H1 (cell line): ENCODE measurements at regions not wholly inside any gene's neighbourhood (a gene's known extent, or its start where the extent isn't known, plus 50 kb on each side); places are given as distances from the start of the nearest gene placed in this dataset.

Experiments used
- CTCF ChIA-PET: fragments of 300-600 bp; sonication (Branson Sonifier 250); formaldehyde crosslinking; loops from one replicate; lab custom pipeline; 2021; ENCODE audit not compliant: partially characterized antibody; lab: Charles Lee
- POLR2A ChIA-PET: fragments of 300-600 bp; sonication (Branson Sonifier 250); formaldehyde crosslinking; loops from one replicate; lab custom pipeline; 2021; ENCODE audit warnings: inconsistent platforms; ENCODE audit not compliant: partially characterized antibody; lab: Charles Lee
- DNase-seq, 2 experiments: peaks; one replicate each; pipeline versions ENCODE4 v3.0.0 to v3.0.0-alpha.2; 2010 to 2022; ENCODE audit warnings: low spot score in 2 of 2, low read depth in 1 of 2, mixed read lengths in 1 of 2
- FAIRE-seq: peaks from 2 replicates; lab custom pipeline; 2011; peaks lifted over from hg19 to GRCh38; lab: Jason Lieb, UNC
- H2AFZ ChIP-seq: 2 replicates; pipeline ENCODE4 v1.8.1; 2012; ENCODE audit warnings: low read length, inconsistent platforms
- H2AK5ac ChIP-seq: 2 replicates; pipeline ENCODE4 v1.6.1; 2013; ENCODE audit warnings: low read depth, low read length
- H2BK120ac ChIP-seq: replicated peaks from 2 replicates; pipeline ENCODE3; 2013; ENCODE audit warnings: low read depth, low read length, inconsistent platforms
- H2BK12ac ChIP-seq: 2 replicates; pipeline ENCODE4 v1.6.1; 2013; ENCODE audit warnings: low read depth, low read length
- H2BK15ac ChIP-seq: 2 replicates; pipeline ENCODE4 v1.6.1; 2013; ENCODE audit warnings: low read length
- H2BK20ac ChIP-seq: 2 replicates; pipeline ENCODE4 v1.6.1; 2013; ENCODE audit warnings: low read length
- H2BK5ac ChIP-seq: 2 replicates; pipeline ENCODE4 v1.6.1; 2013; ENCODE audit warnings: low read depth, low read length
- H3K14ac ChIP-seq: 2 replicates; pipeline ENCODE4 v1.6.1; 2013; ENCODE audit warnings: inconsistent platforms; ENCODE audit not compliant: insufficient read length
- H3K18ac ChIP-seq: 2 replicates; pipeline ENCODE4 v1.6.1; 2013; ENCODE audit warnings: low read length; ENCODE audit errors: extremely low read depth
- H3K23ac ChIP-seq: 2 replicates; pipeline ENCODE4 v1.6.1; 2013; ENCODE audit warnings: inconsistent platforms; ENCODE audit not compliant: insufficient read length
- H3K23me2 ChIP-seq: 2 replicates; pipeline ENCODE4 v1.6.1; 2013; ENCODE audit warnings: low read depth, low read length
- H3K27ac ChIP-seq: 2 replicates; pipeline ENCODE4 v1.6.1; 2011; ENCODE audit warnings: low read depth, low read length, inconsistent platforms
- H3K27me3 ChIP-seq, 4 experiments: replicated peaks in 1 of 4; 1 replicate in 1 of 4; 2 replicates in 3 of 4; pipeline versions ENCODE4 v1.6.1 to v1.8.1; 2011 to 2013; ENCODE audit warnings: low read length in 3 of 4, mild to moderate bottlenecking in 3 of 4, inconsistent platforms in 2 of 4, mixed read lengths in 2 of 4, moderate library complexity in 1 of 4; ENCODE audit not compliant: control insufficient read depth in 3 of 4, insufficient read depth in 3 of 4; ENCODE audit errors: extremely low read depth in 1 of 4
- H3K36me3 ChIP-seq, 4 experiments: 2 replicates each; pipeline versions ENCODE4 v1.6.1 to v1.8.1; 2011 to 2013; ENCODE audit warnings: mild to moderate bottlenecking in 4 of 4, low read length in 3 of 4, moderate library complexity in 2 of 4, control low read depth in 1 of 4, inconsistent platforms in 1 of 4; ENCODE audit not compliant: insufficient read depth in 4 of 4, control insufficient read depth in 2 of 4
- H3K4ac ChIP-seq: replicated peaks from 2 replicates; pipeline ENCODE3; 2013; ENCODE audit warnings: low read length, low read depth, mixed read lengths, inconsistent platforms; ENCODE audit not compliant: insufficient read length
- H3K4me1 ChIP-seq, 4 experiments: replicated peaks in 1 of 4; 1 replicate in 1 of 4; 2 replicates in 3 of 4; pipeline versions ENCODE4 v1.6.1 to v1.8.1; 2011 to 2013; ENCODE audit warnings: low read length in 3 of 4, inconsistent platforms in 2 of 4, mixed read lengths in 1 of 4; ENCODE audit not compliant: insufficient read depth in 4 of 4, control insufficient read depth in 3 of 4
- H3K4me2 ChIP-seq, 2 experiments: 2 replicates each; pipeline versions ENCODE4 v1.6.1 to v1.8.1; 2011 to 2013; ENCODE audit warnings: low read depth in 2 of 2, low read length in 2 of 2, control low read depth in 1 of 2, inconsistent platforms in 1 of 2, mild to moderate bottlenecking in 1 of 2; ENCODE audit not compliant: insufficient read depth in 1 of 2
- H3K4me3 ChIP-seq, 4 experiments: fragments of 200-600, 300-600 bp in 1 of 4; sonication (generic), shearing (Covaris generic), sonication (Bioruptor Twin) in 1 of 4; 2 replicates each; pipeline versions ENCODE4 v1.5.1 to v1.8.1; 2011 to 2016; ENCODE audit warnings: low read length in 4 of 4, low read depth in 3 of 4, control low read depth in 2 of 4, inconsistent platforms in 2 of 4, mild to moderate bottlenecking in 2 of 4, mixed read lengths in 1 of 4, moderate library complexity in 1 of 4; ENCODE audit not compliant: insufficient read depth in 2 of 4; ENCODE audit errors: extremely low read depth in 1 of 4
- H3K56ac ChIP-seq: replicated peaks from 2 replicates; pipeline ENCODE3; 2013; ENCODE audit warnings: low read depth, mild to moderate bottlenecking, mixed read lengths, low read length, inconsistent platforms; ENCODE audit not compliant: insufficient read length
- H3K79me1 ChIP-seq: 2 replicates; pipeline ENCODE4 v1.6.1; 2013; ENCODE audit warnings: low read depth, low read length, control low read depth
- H3K79me2 ChIP-seq, 2 experiments: 2 replicates each; pipeline versions ENCODE4 v1.6.1 to v1.8.1; 2012 to 2013; ENCODE audit warnings: low read length in 2 of 2, mild to moderate bottlenecking in 2 of 2, inconsistent platforms in 1 of 2; ENCODE audit not compliant: insufficient read depth in 2 of 2, control insufficient read depth in 1 of 2
- H3K9ac ChIP-seq, 4 experiments: replicated peaks in 1 of 4; 1 replicate in 1 of 4; 2 replicates in 3 of 4; pipeline versions ENCODE4 v1.6.1 to v1.8.1; 2011 to 2013; ENCODE audit warnings: low read depth in 3 of 4, low read length in 3 of 4, control low read depth in 2 of 4, mild to moderate bottlenecking in 2 of 4, moderate library complexity in 2 of 4, inconsistent platforms in 1 of 4; ENCODE audit errors: extremely low read depth in 1 of 4
- H3K9me3 ChIP-seq, 2 experiments: 2 replicates each; pipeline versions ENCODE4 v1.6.1 to v1.8.1; 2012 to 2013; ENCODE audit warnings: mild to moderate bottlenecking in 2 of 2, moderate library complexity in 2 of 2, control low read depth in 1 of 2, inconsistent platforms in 1 of 2, low read depth in 1 of 2, low read length in 1 of 2, mixed read lengths in 1 of 2; ENCODE audit not compliant: insufficient read depth in 2 of 2
- H4K20me1 ChIP-seq, 2 experiments: replicated peaks in 1 of 2; 2 replicates each; pipeline versions ENCODE3 to v1.8.1; 2011 to 2013; ENCODE audit warnings: inconsistent platforms in 2 of 2, low read length in 2 of 2, mild to moderate bottlenecking in 1 of 2; ENCODE audit not compliant: insufficient read depth in 2 of 2, control insufficient read depth in 1 of 2
- H4K5ac ChIP-seq: 2 replicates; pipeline ENCODE4 v1.6.1; 2013; ENCODE audit warnings: low read length, low read depth, mixed read lengths, inconsistent platforms; ENCODE audit not compliant: insufficient read length
- H4K8ac ChIP-seq: 2 replicates; pipeline ENCODE4 v1.8.0; 2013; ENCODE audit warnings: mild to moderate bottlenecking, moderate library complexity, low read length, inconsistent platforms; ENCODE audit not compliant: insufficient read depth; ENCODE audit errors: extremely low read depth
- H4K91ac ChIP-seq: replicated peaks from 2 replicates; pipeline ENCODE3; 2013; ENCODE audit warnings: low read length, mixed read lengths, inconsistent platforms; ENCODE audit not compliant: insufficient read length
- EP300 ChIP-seq, 2 experiments: IDR thresholded peaks; 1 replicate in 1 of 2; 2 replicates in 1 of 2; pipeline ENCODE4 v1.6.1; 2011 to 2012; ENCODE audit warnings: low read depth in 2 of 2, low read length in 2 of 2, mild to moderate bottlenecking in 2 of 2, borderline replicate concordance in 1 of 2, inconsistent platforms in 1 of 2, moderate library complexity in 1 of 2
- HDAC2 ChIP-seq, 2 experiments: fragments of 300-600 bp in 1 of 2; sonication (generic) in 1 of 2; IDR thresholded peaks; 2 replicates each; pipeline ENCODE4 v1.6.1; 2011 to 2012; ENCODE audit warnings: low read depth in 2 of 2, low read length in 2 of 2, mild to moderate bottlenecking in 2 of 2, moderate library complexity in 2 of 2, borderline replicate concordance in 1 of 2, inconsistent platforms in 1 of 2
- WGBS, 2 experiments: shearing (Covaris generic) in 1 of 2; methylation state at CpG; one replicate each; pipeline versions ENCODE4 v1.1.6 to v1.1.7; 2013 to 2015; ENCODE audit warnings: low lambda C conversion rate in 2 of 2, mixed read lengths in 2 of 2, inconsistent platforms in 1 of 2, low coverage in 1 of 2, missing lambda C conversion rate in 1 of 2; ENCODE audit not compliant: insufficient replicate concordance in 2 of 2, insufficient coverage in 1 of 2, insufficient read length in 1 of 2; ENCODE audit errors: extremely low coverage in 1 of 2, missing lambda C conversion rate in 1 of 2; 5-methylcytosine and 5-hydroxymethylcytosine counted together

DNA sequence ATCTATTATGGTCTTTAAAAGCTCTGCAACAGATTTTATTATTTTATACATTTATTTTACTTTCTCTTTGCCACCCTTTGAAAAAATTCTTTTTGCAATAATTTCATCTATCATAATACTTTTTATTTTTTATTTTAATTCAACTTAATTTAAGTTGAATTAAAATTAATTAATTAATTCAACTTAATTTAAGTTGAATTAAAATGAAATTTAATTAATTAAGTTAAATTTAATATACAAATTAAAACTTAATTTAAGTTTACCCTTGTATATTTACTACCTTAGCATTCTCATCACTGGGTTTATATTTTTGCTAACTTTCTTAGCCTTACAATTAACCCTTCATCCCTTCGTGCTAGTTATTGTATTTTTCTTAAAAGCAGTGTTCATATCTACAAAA, 301.4 kb downstream of the SLITRK5 start:
- Histone ChIP-seq H3K9me3 (peaks cover 0 to 9% of the 10 kb centered on the region in 2 experiments; a peak in 1 of 4 replicates), H2BK120ac (no peak overlapping the region), H2BK5ac (no peak overlapping the region), H3K56ac (no peak overlapping the region), H3K18ac (no peak overlapping the region), H3K4me3 (no peak overlapping the region), H3K27me3 (no peaks in the 10 kb centered on the region), H3K9ac (no peak overlapping the region), H2BK12ac (no peak overlapping the region), H3K36me3 (no peaks in the 10 kb centered on the region), H3K4me2 (no peak overlapping the region), H2BK20ac (no peak overlapping the region), H4K8ac (no peak overlapping the region), H3K27ac (no peak overlapping the region), H3K79me1 (no peaks in the 10 kb centered on the region), H3K14ac (no peak overlapping the region), H3K23ac (no peak overlapping the region), H2BK15ac (no peak overlapping the region), H4K91ac (no peak overlapping the region), H3K4me1 (no peaks in the 10 kb centered on the region), H3K23me2 (no peaks in the 10 kb centered on the region), H2AK5ac (no peak overlapping the region), H4K5ac (no peak overlapping the region), H4K20me1 (no peaks in the 10 kb centered on the region), H3K4ac (no peak overlapping the region), H3K79me2 (no peaks in the 10 kb centered on the region), H2AFZ (no peak overlapping the region)
- ChIA-PET CTCF (no interaction called here), POLR2A (no interaction called here)
- 95% methylated on average over 1 of the region's 1 CpG; no CpG with 5 or more reads in 1 of the 2 experiments for WGBS, 2 experiments
- no peak for TF ChIP-seq EP300 (IDR thresholded peaks at IDR 0.05; ENCODE audit: borderline replicate concordance in 1 of 2, low read depth in 2 of 2, low read length in 2 of 2)
- no peak for TF ChIP-seq HDAC2 (IDR thresholded peaks at IDR 0.05; ENCODE audit: borderline replicate concordance in 1 of 2, low read depth in 2 of 2, low read length in 2 of 2)
- DNase-seq, result no peak
- no peak for FAIRE-seq
